GM21381 (cell line): ENCODE measurements at regions not wholly inside any gene's neighbourhood (a gene's known extent, or its start where the extent isn't known, plus 50 kb on each side); places are given as distances from the start of the nearest gene placed in this dataset.

Experiments
- ATAC-seq: cut with Tn5 transposase; IDR thresholded peaks from one replicate; pipeline ENCODE4 v1.9.1; 2021; ENCODE audit warnings: mild to moderate bottlenecking, moderate library complexity; ENCODE audit not compliant: unreplicated experiment

DNA sequence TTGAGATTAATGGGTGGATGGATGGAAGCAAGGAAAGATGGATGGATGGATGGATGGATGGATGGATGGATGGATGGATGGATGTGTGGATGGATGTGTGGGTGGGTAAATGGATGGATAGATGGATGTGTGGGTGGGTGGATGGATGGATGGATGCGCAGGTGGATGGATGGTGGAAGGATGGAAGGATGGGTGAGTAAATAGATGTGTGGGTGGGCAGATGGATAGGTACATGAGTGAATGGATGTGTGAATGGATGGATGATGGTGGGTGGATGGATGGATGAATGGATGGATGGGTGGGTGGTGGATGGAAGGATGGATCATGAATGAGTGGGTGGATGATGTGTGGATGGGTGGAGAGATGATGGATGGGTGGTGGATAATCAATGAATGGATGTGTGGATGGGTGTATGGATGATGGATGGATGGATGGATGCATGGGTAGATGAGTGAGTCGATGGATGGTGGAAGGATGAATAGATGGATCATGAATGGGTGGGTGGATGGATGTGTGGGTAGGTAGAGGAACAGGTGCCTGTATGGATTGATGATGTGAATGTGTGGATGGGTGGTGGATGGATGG lies 375.2 kb downstream of the BRD1 start:
- ATAC-seq: no peak

DNA sequence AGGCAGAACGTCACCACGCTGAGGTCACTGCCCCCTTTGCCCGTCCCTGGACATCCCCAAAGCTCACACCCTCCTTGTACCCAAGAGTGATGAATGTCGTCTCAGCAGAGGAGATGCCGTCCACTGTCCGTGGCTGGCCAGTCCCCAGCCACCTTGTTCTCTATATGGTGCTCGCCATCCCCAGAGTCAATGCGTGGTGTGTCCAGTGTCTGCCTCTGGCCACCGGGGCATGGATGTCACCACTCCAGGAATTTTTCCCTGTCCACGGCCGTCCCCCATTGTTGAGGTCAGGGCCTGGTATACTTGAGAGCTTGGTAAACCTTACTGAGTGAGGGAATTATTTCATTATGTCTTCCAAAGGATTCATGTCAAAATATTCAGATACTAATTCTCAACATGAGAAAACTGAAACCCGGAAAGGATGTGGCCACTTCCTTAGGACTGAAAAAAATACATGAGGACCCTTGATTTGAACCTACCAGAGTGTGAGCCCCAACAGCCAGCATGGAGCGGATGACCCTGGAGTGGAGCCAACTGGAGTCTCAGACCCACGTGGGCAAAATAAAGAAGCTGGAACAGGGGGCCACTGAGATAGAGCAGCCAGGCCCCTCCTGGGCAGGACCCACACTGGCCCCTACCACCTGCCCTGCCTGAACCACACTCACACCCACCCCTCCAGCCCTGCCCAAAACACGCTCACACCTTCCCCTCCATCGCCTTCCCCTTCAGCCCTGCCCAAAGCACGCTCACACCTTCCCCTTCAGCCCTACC lies 376.4 kb downstream of the BRD1 start:
- ATAC-seq: no peak

DNA sequence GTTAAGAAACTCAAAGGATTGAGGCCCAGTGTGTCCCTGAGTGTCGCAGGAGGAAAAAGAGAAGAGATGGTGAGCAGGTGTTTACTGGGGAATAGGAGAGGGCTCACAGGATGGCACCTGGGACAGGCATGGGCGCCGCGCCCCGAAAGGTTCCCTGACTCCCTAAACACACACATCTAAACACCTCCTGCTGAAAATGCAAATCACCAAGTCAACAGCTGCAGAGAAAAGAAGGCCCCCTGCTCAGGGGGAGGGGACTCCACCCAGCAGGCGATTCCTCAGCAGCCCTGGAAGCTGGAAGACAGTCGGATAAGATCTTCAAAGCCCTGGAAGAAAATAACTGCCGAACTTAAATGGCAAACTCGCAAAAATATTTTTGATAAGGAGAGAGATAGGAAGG lies 377.2 kb downstream of the BRD1 start:
- ATAC-seq: no peak

DNA sequence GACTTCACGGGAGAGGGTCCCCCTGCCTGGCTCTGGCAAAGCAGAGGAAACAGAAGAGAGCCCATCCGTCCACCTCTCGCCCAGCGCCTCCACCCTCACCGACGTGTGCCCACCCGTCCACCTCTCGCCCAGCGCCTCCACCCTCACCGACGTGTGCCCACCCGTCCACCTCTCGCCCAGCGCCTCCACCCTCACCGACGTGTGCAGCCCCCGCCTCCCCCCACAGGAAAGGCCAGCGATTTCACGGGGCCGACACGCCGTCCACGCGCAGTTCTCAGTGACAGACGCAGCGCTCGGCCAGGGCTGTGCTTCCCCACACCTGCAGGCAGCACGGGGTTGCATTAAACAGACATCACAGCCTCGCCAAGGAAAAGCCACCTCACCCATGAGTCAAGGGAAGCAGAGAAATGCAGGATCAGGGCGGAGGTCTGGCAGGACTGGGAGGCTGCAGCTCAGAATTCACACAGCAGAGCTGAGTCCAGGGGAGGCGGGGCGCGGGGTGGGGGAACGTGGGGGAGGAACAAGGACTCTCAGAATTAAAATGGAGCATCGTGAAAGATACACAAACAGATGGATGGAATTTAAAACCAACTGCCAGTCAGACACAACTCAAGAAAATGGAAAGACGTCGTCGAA lies 377.7 kb downstream of the BRD1 start:
- ATAC-seq: no peak

DNA sequence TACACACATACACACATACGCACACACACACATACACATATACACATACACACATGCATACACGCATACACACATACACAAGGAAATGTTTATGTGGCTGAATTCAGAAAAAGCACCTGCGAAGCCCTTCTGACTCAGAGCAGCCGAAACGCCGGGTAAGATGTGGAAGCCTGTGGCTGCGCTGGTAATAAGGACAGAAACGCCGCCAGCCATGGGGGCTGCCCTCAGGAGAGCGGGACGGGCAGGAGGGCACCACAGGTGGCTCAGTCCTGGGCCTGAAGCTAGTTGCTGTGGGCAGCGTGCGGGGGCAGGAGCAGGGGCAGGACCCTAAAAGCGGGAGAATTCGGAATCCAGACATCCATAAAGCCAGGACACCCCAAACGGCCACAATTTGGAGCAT lies 378.3 kb downstream of the BRD1 start:
- no peak for ATAC-seq

DNA sequence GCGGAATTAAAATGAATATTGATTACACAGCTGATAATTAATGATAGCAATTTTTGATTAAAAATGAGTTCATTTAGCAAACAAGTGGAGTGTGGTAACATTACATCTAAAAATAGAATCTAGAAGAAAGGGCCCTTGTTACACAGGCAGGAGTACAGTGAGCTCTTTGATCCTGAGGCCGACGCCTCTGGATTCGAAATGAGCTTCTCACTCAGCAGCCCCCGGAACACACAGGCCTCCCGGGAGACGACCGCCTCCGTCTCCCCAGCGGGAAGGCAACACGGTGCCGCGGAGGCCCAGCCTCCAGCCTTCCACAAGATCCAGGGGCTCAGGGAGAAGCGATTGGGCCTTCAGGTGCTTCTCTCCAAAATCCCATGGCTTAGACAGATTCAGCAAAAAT lies 379.1 kb downstream of the BRD1 start:
- ATAC-seq: no peak

DNA sequence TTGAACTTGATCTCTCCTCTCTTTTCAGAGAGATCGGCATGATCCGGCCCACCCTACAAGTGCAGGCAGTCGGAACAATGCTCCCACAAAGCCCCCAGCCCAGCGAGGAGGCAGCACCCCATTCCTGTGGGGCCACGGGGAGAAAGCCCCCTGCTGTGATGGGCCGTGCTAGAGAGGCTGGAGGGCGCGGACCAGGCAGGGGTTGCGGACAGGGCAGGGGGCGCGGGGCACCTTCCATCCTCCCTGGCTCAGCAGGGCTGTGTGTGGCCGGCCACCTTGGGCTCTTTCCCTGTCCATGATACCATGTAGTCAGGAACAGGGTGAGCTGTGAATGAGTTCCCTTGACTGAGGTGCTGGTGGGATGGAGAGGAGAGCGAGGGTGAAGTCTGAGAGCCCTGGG lies 379.8 kb downstream of the BRD1 start:
- ATAC-seq: no peak

DNA sequence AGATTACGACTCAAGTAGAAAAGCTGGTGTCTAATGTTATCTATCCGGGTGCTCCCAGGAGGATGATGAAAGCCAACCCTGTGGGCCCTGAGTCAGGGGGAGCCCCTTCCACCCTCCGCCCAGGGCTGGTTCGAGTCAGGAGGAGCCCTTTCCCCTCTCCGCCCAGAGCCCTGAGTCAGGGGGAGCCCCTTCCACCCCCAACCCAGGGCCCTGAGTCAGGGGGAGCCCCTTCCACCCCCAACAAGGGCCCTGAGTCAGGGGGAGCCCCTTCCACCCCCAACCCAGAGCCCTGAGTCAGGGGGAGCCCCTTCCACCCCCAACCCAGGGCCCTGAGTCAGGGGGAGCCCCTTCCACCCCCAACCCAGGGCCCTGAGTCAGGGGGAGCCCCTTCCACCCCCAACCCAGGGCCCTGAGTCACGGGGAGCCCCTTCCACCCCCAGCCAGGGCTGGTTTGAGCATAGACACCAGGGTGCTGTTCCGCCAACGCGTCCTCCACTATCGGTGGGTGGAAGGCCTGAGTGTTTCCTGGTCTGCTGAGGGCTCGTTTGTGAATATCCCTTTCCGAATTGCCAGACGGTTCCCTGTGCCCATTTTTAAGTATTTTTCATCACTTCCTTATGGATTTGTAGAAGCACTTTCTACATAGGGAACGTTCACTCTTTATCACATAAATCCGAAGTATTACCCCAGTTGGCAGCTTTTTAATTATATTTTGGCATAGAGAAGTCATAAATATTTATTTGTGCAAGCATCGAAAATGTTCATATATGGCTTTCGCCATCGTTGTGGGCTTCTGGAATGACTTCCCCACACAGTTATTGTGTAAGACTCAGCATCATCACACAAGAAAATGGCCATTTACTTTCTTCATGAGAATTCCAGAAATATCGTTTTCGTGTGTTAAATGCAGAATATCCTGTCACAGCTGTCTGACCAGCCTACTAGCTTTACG lies 380.6 kb downstream of the BRD1 start:
- ATAC-seq: no peak

DNA sequence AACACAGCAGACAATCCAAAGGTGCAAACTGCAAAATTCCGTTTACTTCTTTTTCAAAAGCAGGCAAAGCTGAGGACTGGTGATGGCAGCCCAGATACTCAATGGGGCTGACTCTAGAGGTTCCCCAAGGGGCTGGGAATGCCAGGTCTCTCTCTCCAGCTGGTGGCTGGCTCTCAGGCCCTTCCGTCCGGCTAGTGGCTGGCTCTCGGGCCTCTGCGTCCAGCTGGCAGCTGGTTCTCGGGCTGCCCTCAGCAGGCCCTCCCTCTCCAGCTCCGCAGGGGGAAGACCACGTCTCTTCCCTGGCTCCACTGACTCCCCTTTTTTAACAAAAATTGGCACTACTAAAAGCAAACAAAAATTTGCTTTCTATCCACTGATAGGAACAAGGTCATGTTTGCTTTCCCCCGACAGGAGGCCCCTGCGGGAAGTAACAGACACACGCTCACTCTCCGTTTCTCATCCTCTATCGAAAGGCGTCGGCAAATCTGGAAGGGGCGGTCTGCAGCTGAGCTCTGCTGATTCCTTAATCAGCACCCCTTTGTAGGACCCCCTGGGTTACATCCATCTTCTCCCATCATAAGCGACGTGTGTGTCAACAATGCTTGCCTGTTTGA lies 381.4 kb downstream of the BRD1 start:
- ATAC-seq: no peak

DNA sequence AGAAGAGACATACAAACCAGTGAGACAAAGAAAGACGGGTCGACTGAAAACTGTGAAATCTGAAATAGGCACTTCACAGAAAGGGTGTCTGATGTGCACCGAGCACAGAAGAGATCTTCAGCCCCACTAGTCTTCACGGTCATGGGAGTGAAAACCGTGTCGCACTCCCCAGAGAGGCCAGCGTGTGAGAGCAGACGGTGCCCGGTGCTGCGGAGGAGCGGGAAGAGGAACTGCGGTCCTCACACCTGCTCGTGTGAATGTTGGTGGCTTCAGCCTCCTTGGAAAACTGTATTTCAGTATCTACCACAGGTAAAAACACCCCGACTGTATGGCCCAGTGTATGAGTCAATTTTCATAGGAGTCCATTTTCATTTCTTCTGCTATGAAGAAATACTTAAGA lies 382.9 kb downstream of the BRD1 start:
- no peak for ATAC-seq

DNA sequence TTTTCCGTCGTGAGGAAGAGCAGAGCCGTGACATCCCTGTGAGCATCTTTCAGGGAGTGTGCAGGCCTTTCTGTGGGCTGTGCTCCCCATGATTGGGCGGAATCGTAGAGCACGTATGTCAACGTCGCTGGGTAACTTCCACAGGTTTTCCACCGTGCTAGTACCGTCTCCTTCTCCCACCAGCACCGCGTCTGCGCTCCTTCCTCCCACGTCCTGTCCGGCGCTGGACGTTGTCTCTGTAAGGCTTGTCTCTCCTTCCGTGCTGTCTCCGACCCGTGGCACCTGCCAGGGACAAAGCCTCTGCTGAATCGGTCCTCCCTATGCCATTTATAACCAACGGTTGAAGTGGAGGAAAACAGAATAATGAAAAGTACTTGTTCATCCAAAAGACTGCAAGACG lies 386.7 kb downstream of the BRD1 start:
- ATAC-seq: no peak

DNA sequence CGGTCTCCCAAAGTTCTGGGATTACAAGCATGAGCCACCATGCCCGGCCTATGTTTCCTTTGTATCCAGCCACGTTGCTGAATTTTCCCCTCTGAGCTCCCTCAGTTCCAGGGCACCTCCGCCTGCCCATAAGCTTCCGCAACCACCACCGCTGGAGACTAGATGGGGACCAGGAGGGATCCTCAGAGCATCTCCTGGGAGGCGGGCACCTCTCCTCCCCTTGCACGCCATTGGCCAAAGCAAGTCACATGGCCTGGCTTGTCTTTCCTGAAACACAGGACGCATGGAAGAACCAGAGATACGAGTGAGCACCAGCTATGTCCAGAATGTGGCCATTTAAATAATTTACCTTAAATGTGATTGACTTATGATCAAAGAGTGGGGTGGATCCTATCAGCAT lies 388.3 kb downstream of the BRD1 start:
- no peak for ATAC-seq

DNA sequence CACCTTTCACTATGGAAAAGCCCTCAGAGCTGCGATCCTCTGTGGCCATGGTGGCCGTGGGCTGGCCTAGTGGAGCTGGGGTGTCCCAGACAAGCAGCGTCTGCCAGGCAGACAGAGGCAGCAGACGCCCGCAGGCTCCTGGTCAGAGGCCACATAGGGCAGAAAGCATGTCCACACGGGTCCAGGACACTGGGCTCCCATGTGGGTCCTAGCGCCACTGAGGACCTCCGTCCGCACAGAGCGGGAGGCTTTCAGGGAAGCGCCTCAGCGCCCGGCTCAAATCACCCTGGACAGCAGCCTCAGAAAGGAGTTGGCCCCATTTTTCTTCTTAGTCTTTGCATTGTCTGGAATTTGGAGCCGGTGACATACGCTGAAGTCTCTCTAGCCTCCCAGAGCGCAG lies 389.7 kb downstream of the BRD1 start:
- ATAC-seq: no peak

DNA sequence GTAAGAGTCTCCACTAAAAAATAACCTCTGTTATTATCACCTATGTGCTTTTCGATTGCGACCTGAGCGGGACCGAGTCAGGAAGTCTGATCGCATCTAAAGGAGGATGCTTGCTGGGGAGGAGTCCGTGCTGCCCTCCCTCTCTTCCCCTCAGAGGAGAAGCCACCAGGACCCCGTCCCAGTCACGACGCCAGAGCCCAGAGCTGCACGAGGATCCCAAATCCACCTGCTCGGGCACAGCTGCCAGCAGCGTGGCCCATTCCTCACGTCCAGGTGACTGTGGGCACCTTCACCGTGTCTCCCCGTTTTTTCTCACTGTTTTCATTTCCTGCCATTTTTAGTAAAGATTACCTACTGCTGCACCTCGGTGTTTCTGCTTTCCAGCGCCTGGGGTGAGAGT lies 390.3 kb downstream of the BRD1 start:
- ATAC-seq: no peak

DNA sequence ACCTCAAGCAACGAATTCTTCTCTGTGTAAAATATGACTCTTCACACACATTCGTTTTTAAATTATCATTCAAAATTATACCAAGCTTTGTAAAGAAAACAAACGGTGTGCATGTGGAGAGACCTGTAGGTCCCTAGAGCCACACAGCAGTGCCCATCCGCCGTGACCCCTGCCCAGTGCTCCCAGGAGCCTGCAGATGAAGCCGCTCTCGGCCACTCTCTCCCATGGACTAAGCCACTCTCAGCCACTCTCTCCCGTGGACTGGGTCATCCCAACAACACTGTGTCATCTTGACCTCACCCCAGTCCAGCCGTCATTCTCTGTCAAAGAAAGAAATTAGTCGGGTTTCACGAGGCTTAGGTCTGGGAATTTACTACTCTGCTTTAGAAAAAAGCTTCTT lies 391.6 kb downstream of the BRD1 start:
- ATAC-seq: no peak

DNA sequence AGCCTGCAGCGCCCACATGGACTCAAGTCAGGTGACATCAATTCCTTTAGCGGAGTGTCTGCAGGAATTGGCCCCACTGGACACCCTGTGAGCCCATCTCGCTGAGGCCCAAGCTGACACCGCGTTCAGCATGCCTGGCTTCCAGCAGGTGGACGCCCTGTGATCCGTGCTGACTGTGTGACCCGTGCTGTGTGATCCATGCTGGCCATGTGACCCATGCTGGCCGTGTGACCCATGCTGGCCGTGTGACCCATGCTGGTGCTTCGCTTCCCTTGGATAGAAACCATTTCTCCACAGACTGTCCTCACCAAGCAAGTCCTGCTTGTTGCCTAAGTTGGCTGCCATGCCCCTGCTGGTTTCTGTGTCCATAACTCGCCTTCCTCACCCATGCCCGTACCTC lies 392.1 kb downstream of the BRD1 start:
- ATAC-seq: no peak

DNA sequence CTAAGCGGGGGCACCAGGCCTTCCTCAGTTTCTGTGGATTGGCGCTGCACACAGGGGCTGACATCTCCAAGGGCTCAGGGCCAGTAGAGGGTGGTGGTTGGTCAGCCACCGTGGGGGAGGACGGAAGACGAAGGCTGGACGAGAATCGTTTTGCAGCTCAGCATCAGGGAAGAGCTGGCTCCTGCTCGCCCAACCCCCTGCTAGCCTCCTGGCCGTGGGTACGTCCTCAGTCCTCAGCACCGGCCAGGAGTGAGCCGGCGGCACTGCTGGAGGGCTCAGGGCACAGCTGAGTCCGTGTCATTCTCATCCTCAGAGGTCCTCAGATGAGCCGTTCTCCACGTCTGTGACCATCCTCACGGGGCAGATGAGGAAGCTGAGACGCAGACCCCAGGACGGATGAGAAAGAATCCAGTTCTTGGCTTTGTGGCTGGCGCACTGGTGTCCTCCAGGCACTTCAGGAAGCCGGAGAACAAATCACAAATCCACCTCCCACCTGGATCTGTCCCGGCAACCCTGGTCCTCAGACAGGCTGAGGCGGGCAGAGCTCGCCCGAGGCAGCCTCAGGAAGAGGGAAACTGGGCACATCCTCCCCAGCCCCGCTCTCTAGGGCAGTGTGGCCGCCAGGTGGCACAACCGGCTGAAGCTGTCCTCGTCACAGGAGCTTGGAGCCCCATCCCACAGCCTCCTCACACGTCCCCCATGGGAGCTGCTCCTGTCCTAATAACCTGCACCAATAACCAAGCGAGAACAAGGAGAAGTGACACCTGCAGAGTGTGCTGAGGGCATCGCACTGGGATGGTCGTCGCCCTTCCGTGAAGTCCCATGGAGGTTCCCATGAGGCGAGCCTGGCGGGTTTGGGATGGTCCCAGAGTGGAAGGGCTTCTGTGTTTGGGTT lies 393.7 kb downstream of the BRD1 start:
- no peak for ATAC-seq

DNA sequence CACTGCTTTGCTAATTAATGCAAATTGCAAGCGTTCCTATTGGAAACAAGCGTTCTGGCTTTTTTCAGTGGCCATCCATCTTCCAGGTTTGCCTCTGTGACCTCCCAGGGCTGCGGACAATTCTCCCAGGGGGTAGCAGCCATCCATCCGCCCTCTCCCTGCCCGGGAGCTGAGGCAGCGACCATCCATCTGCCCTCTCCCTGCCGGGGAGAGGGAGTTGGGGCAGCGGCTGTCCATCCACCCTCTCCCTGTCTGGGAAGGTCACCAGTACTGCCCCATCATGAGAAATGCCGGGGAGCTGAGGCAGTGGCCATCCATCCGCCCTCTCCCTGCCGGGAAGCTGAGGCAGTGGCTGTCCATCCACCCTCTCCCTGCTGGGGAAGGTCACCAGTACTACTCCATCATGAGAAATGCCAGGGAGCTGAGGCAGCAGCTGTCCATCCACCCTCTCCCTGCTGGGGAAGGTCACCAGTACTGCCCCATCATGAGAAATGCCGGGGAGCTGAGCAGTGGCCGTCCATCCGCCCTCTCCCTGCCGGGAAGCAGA lies 394.7 kb downstream of the BRD1 start:
- ATAC-seq: no peak

DNA sequence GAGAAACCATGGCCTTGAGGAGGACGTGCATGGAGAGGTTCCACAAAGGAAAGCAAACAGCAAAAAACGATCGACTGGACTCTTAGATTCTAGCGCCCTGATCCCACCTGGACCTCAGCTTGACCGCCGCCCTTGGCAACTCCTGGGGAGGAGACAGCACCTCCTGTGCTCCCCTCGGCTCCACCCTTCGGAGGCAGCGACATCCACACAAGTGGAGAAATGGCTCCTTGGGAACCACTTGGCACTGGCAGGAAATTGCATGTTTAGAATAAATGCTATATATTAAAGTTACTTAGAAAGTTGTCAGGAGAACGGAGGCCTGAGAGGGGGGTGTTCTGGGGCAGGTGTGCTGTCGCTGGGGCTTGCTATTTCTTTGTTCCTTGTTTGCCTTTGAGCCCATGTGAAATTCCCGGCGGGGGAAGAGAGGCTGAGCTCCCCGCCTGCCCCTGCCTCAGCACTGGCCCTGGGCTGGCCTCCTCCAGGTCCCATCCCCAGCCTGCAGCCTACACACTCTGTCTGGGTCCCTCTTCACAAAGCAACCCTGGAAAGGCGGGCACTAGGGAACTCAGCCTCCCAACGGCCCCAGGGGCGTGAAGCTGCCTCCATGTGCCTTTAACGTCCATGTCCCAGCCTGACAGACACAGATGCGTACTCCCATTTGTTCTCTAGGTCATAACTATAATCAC lies 395.3 kb downstream of the BRD1 start:
- ATAC-seq: no peak
